ENCODE measurements at regions not wholly inside any gene's neighbourhood (a gene's known extent, or its start where the extent isn't known, plus 50 kb on each side); places are given as distances from the start of the nearest gene placed in this dataset.

- TF ChIP-seq ZBTB2 (IDR thresholded peaks at IDR 0.05): no peak
- no peak for TF ChIP-seq ZZZ3 (IDR thresholded peaks at IDR 0.05)
- TF ChIP-seq RNF2 (IDR thresholded peaks at IDR 0.05): no peak
Observed at GRCh38 chr20:21002486-21002885, 103.7 kb downstream of the LINC00237 start (continued).

GRCh38 chr20:20993372-20993771 lies 112.8 kb downstream of the LINC00237 start:
- Histone ChIP-seq H2AFZ (ENCODE audit: low read depth, low read length) (no peak overlapping the region), H3K9me1 (ENCODE audit: control insufficient read depth, insufficient read depth, low read length) (no peaks in the 10 kb centered on the region), H4K20me1 (replicated peaks; ENCODE audit: control insufficient read depth, insufficient read depth, low read length) (no peaks in the 10 kb centered on the region), H3K4me1 (replicated peaks in 1 of 2; ENCODE audit: control insufficient read depth in 2 of 2, insufficient read depth in 2 of 2, low read length in 2 of 2) (no peaks in the 10 kb centered on the region), H3K27me3 (ENCODE audit: control insufficient read depth in 2 of 2, insufficient read depth in 2 of 2, low read length in 2 of 2) (peaks cover 5 to 34% of the 10 kb centered on the region in 2 experiments; a peak in 3 of 5 replicates), H3K9ac (ENCODE audit: insufficient read depth in 1 of 2, low read depth in 2 of 2, low read length in 2 of 2) (no peak overlapping the region), H3K27ac (ENCODE audit: extremely low read depth, low read depth, low read length) (no peak overlapping the region), H3K36me3 (ENCODE audit: control insufficient read depth, insufficient read depth, low read length) (no peaks in the 10 kb centered on the region), H3K79me2 (ENCODE audit: control insufficient read depth, insufficient read depth, low read length) (no peaks in the 10 kb centered on the region), H3K4me3 (no peak overlapping the region), H3K4me2 (ENCODE audit: insufficient read depth, low read length) (no peak overlapping the region), H3K9me3 (replicated peaks; ENCODE audit: control insufficient read depth, insufficient read depth, low read depth, low read length) (no peaks in the 10 kb centered on the region)
- no peak for FAIRE-seq
- under 1% methylated on average over 12 of the region's 12 CpGs for WGBS (ENCODE audit: insufficient coverage, low coverage, missing lambda C conversion rate)
- no peak for DNase-seq (ENCODE audit: extremely low read depth in 1 of 4, low spot score in 3 of 4)
- in situ Hi-C loops (cut with MboI) (no loop called here), intact Hi-C loops (cut with micrococcal nuclease) (no loop called here)
- ChIA-PET POLR2A (no interaction called here), CTCF (ENCODE audit: low intra/inter-chr PET ratio) (no interaction called here)
- BruUV-seq (replicated peaks): no TSS peak
- ATAC-seq: no peak
- TF ChIP-seq KDM4B (IDR thresholded peaks at IDR 0.05; ENCODE audit: borderline replicate concordance in 2 of 2, low read depth in 1 of 2): no peak
- TF ChIP-seq USF2 (CRISPR knock-in tag; IDR thresholded peaks at IDR 0.05): no peak
- TF ChIP-seq CHCHD3 (CRISPR knock-in tag; IDR thresholded peaks at IDR 0.05): no peak
- no peak for TF ChIP-seq GATAD2B (IDR thresholded peaks at IDR 0.05; ENCODE audit: borderline replicate concordance)
- TF ChIP-seq BMI1 (IDR thresholded peaks at IDR 0.05; ENCODE audit: low read length): no peak
- no peak for TF ChIP-seq ZNF518B (CRISPR knock-in tag; IDR thresholded peaks at IDR 0.05)
- no peak for TF ChIP-seq JUNB (CRISPR knock-in tag; conservative IDR thresholded peaks at IDR 0.05)
- no peak for TF ChIP-seq VEZF1 (CRISPR knock-in tag; IDR thresholded peaks at IDR 0.05)
- no peak for TF ChIP-seq HINFP (tag; conservative IDR thresholded peaks at IDR 0.05; ENCODE audit: low read depth)
- no peak for TF ChIP-seq DMBX1 (CRISPR knock-in tag; IDR thresholded peaks at IDR 0.05; ENCODE audit: borderline replicate concordance)
- no peak for TF ChIP-seq IRF2 (CRISPR knock-in tag; IDR thresholded peaks at IDR 0.05)

Measured in K562 (cell line).